Duodenal mucosa (tissue), 2 donors: ENCODE measurements at regions not wholly inside any gene's neighbourhood (a gene's known extent, or its start where the extent isn't known, plus 50 kb on each side); places are given as distances from the start of the nearest gene placed in this dataset.

Source experiments
- H3K27ac ChIP-seq: one replicate; pipeline ENCODE4 v1.7.0; 2013; ENCODE audit warnings: low read depth, low read length
- H3K27me3 ChIP-seq, 2 donors: one replicate each; pipeline ENCODE4 v1.7.0; 2013; ENCODE audit warnings: low read length in 2 of 2, control low read depth in 1 of 2; ENCODE audit not compliant: insufficient read depth in 2 of 2, control insufficient read depth in 1 of 2
- H3K36me3 ChIP-seq, 2 donors: one replicate each; pipeline ENCODE4 v1.7.0; 2013; ENCODE audit warnings: low read length in 2 of 2, control low read depth in 1 of 2; ENCODE audit not compliant: insufficient read depth in 2 of 2, control insufficient read depth in 1 of 2
- H3K4me1 ChIP-seq, 2 donors: one replicate each; pipeline ENCODE4 v1.7.0; 2013; ENCODE audit warnings: low read length in 2 of 2, control low read depth in 1 of 2; ENCODE audit not compliant: insufficient read depth in 2 of 2, control insufficient read depth in 1 of 2
- H3K4me3 ChIP-seq, 2 donors: one replicate each; pipeline ENCODE4 v1.7.0; 2013; ENCODE audit warnings: low read length in 2 of 2, low read depth in 1 of 2
- H3K9ac ChIP-seq, 2 donors: one replicate each; pipeline ENCODE4 v1.7.0; 2013; ENCODE audit warnings: low read length in 2 of 2, low read depth in 1 of 2
- H3K9me3 ChIP-seq, 2 donors: one replicate each; pipeline ENCODE4 v1.7.0; 2013; ENCODE audit warnings: low read length in 2 of 2, control low read depth in 1 of 2; ENCODE audit not compliant: control insufficient read depth in 1 of 2

GRCh38 chr1:59183749-59184317, 113.1 kb upstream of the FGGY start:
- Histone ChIP-seq H3K4me1 (no peaks in the 10 kb centered on the region), H3K36me3 (no peaks in the 10 kb centered on the region), H3K27me3 (no peaks in the 10 kb centered on the region), H3K4me3 (no peak overlapping the region), H3K9ac (no peak overlapping the region), H3K27ac (no peak overlapping the region), H3K9me3 (no peaks in the 10 kb centered on the region)

- H3K4me1 ChIP-seq = no peaks in the 10 kb centered on the region
- H3K36me3 ChIP-seq = no peaks in the 10 kb centered on the region
- H3K9me3 ChIP-seq = no peaks in the 10 kb centered on the region
- no peak overlapping the region for H3K4me3 ChIP-seq
- no peaks in the 10 kb centered on the region for H3K27me3 ChIP-seq
- no peak overlapping the region for H3K9ac ChIP-seq
- H3K27ac ChIP-seq = no peak overlapping the region
Measured at GRCh38 chr1:59184365-59184905, 112.5 kb upstream of the FGGY start.

- no peaks in the 10 kb centered on the region for H3K36me3 ChIP-seq
- no peak overlapping the region for H3K27ac ChIP-seq
- H3K9me3 ChIP-seq = no peaks in the 10 kb centered on the region
- H3K4me3 ChIP-seq = no peak overlapping the region
- no peak overlapping the region for H3K9ac ChIP-seq
- H3K27me3 ChIP-seq = no peaks in the 10 kb centered on the region
- no peaks in the 10 kb centered on the region for H3K4me1 ChIP-seq
Measured at GRCh38 chr1:59185163-59185860, 111.6 kb upstream of the FGGY start.

- H3K4me1 ChIP-seq = no peaks in the 10 kb centered on the region
- no peaks in the 10 kb centered on the region for H3K36me3 ChIP-seq
- H3K9ac ChIP-seq = no peak overlapping the region
- no peak overlapping the region for H3K27ac ChIP-seq
- no peaks in the 10 kb centered on the region for H3K27me3 ChIP-seq
- no peaks in the 10 kb centered on the region for H3K9me3 ChIP-seq
- no peak overlapping the region for H3K4me3 ChIP-seq
Measured at GRCh38 chr1:59186656-59187055, 110.2 kb upstream of the FGGY start.

GRCh38 chr1:59188413-59189213, 108.3 kb upstream of the FGGY start:
- Histone ChIP-seq H3K36me3 (no peaks in the 10 kb centered on the region), H3K27ac (no peak overlapping the region), H3K4me3 (no peak overlapping the region), H3K9me3 (peaks cover 3% of the 10 kb centered on the region in 2 donors), H3K27me3 (no peaks in the 10 kb centered on the region), H3K9ac (no peak overlapping the region), H3K4me1 (no peaks in the 10 kb centered on the region)

- Histone ChIP-seq H3K27ac (no peak overlapping the region), H3K4me3 (no peak overlapping the region), H3K4me1 (peaks cover 7 to 8% of the 10 kb centered on the region in 2 donors), H3K27me3 (no peaks in the 10 kb centered on the region), H3K36me3 (no peaks in the 10 kb centered on the region), H3K9me3 (peaks cover 3 to 8% of the 10 kb centered on the region in 2 donors), H3K9ac (no peak overlapping the region)
Measured at GRCh38 chr1:59193443-59194093, 103.3 kb upstream of the FGGY start.

GRCh38 chr1:59194621-59195020, 102.3 kb upstream of the FGGY start:
- H3K9ac ChIP-seq = no peak overlapping the region
- peaks cover 3 to 8% of the 10 kb centered on the region in 2 donors for H3K9me3 ChIP-seq
- H3K27ac ChIP-seq = no peak overlapping the region
- H3K4me3 ChIP-seq = no peak overlapping the region
- no peaks in the 10 kb centered on the region for H3K36me3 ChIP-seq
- H3K27me3 ChIP-seq = no peaks in the 10 kb centered on the region
- peaks cover 7 to 18% of the 10 kb centered on the region in 2 donors for H3K4me1 ChIP-seq

GRCh38 chr1:59195151-59195550, 101.7 kb upstream of the FGGY start:
- Histone ChIP-seq H3K36me3 (no peaks in the 10 kb centered on the region), H3K9me3 (peaks cover 3 to 8% of the 10 kb centered on the region in 2 donors), H3K4me3 (no peak overlapping the region), H3K27ac (no peak overlapping the region), H3K27me3 (no peaks in the 10 kb centered on the region), H3K9ac (no peak overlapping the region), H3K4me1 (peaks cover 7 to 24% of the 10 kb centered on the region in 2 donors)

- Histone ChIP-seq H3K27me3 (no peaks in the 10 kb centered on the region), H3K9ac (no peak overlapping the region), H3K9me3 (peaks cover under 1 to 5% of the 10 kb centered on the region in 2 donors), H3K36me3 (no peaks in the 10 kb centered on the region), H3K4me1 (peaks cover 7 to 29% of the 10 kb centered on the region in 2 donors), H3K27ac (no peak overlapping the region), H3K4me3 (no peak overlapping the region)
Measured at GRCh38 chr1:59198564-59198963, 98.3 kb upstream of the FGGY start.
